Endodermal cell (in vitro differentiated cells): ENCODE measurements at regions not wholly inside any gene's neighbourhood (a gene's known extent, or its start where the extent isn't known, plus 50 kb on each side); places are given as distances from the start of the nearest gene placed in this dataset.

Experiments used
- DNase-seq: peaks from one replicate; pipeline ENCODE4 v3.0.0-alpha.2; 2017
- H3K27ac ChIP-seq: 2 replicates; pipeline ENCODE4 v1.5.1; 2013; ENCODE audit warnings: mild to moderate bottlenecking, low read depth, low read length, moderate library complexity
- H3K27me3 ChIP-seq: 2 replicates; pipeline ENCODE4 v1.6.1; 2013; ENCODE audit warnings: mild to moderate bottlenecking, low read length, moderate library complexity; ENCODE audit not compliant: insufficient read depth, control insufficient read depth, poor library complexity, severe bottlenecking
- H3K36me3 ChIP-seq: 2 replicates; pipeline ENCODE4 v1.7.0; 2013; ENCODE audit warnings: mild to moderate bottlenecking, low read length, moderate library complexity; ENCODE audit not compliant: control insufficient read depth, insufficient read depth
- H3K4me1 ChIP-seq: one replicate; pipeline ENCODE4 v1.7.0; 2013; ENCODE audit warnings: low read length; ENCODE audit not compliant: control insufficient read depth, insufficient read depth
- H3K4me3 ChIP-seq: 2 replicates; pipeline ENCODE4 v1.5.1; 2013; ENCODE audit warnings: mild to moderate bottlenecking, low read length, moderate library complexity
- H3K9ac ChIP-seq: 2 replicates; pipeline ENCODE4 v1.6.1; 2013; ENCODE audit warnings: mild to moderate bottlenecking, low read length, moderate library complexity; ENCODE audit not compliant: poor library complexity, severe bottlenecking; ENCODE audit errors: extremely low read depth
- H3K9me3 ChIP-seq: 2 replicates; pipeline ENCODE4 v1.6.1; 2013; ENCODE audit warnings: mild to moderate bottlenecking, low read length, moderate library complexity; ENCODE audit not compliant: control insufficient read depth
- H3K27ac Mint-ChIP-seq: 2 replicates; pipeline ENCODE4 v1.8.0; 2020; ENCODE audit warnings: mixed read lengths
- H3K27me3 Mint-ChIP-seq: 2 replicates; pipeline ENCODE4 v1.8.0; 2021; ENCODE audit warnings: mild to moderate bottlenecking, mixed read lengths; ENCODE audit not compliant: insufficient read depth
- H3K36me3 Mint-ChIP-seq: 2 replicates; pipeline ENCODE4 v1.8.0; 2020; ENCODE audit warnings: low read depth, mixed read lengths
- H3K4me1 Mint-ChIP-seq: 2 replicates; pipeline ENCODE4 v1.8.0; 2020; ENCODE audit warnings: mixed read lengths
- H3K4me3 Mint-ChIP-seq: 2 replicates; pipeline ENCODE4 v1.8.0; 2020; ENCODE audit warnings: mild to moderate bottlenecking, moderate library complexity, mixed read lengths
- H3K9me3 Mint-ChIP-seq: 2 replicates; pipeline ENCODE4 v1.8.0; 2020; ENCODE audit warnings: mild to moderate bottlenecking, mixed read lengths
- WGBS, 2 experiments: methylation state at CpG; one replicate each; pipeline versions ENCODE4 v1.1.5 to v1.1.7; 2013; ENCODE audit warnings: missing lambda C conversion rate in 2 of 2, mixed read lengths in 1 of 2; ENCODE audit not compliant: insufficient coverage in 1 of 2, insufficient read length in 1 of 2; 5-methylcytosine and 5-hydroxymethylcytosine counted together
- TF ChIP-seq, protein P1 (sequence below): fragments of 200-600 bp; sonication (generic); conservative IDR thresholded peaks from 2 replicates; pipeline ENCODE4 v1.5.0; 2021; ENCODE audit warnings: antibody characterized with exemption, mild to moderate bottlenecking

DNA sequence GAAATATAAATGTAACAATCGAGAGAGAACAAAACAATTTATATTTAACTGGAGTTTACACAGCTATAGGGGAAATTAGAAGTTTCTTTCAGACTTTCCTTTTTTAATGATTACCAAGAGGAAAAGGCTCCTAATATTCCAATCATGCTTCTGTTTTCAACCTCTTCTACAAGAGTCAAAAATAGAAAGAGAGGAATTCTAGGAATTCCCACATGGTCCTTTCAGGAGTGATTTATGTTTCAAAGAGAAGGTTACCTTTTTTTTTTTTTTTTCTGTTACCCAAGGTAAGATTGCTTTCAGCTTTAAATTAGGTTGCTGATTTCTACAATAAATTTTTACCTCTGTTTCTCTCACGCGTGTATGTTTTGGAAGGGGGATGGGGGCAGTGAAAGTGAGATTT, 355.3 kb upstream of the DCBLD2 start:
- H3K9ac ChIP-seq = no peak overlapping the region
- H3K27ac ChIP-seq = no peak overlapping the region
- H3K36me3 ChIP-seq = no peaks in the 10 kb centered on the region
- H3K27me3 Mint-ChIP-seq = no peaks in the 10 kb centered on the region
- H3K4me1 Mint-ChIP-seq = no peaks in the 10 kb centered on the region
- H3K9me3 ChIP-seq = no peaks in the 10 kb centered on the region
- 100% methylated on average over 1 of the region's 3 CpGs; no CpG with 5 or more reads in 1 of the 2 experiments for WGBS, 2 experiments
- H3K4me3 Mint-ChIP-seq = no peak overlapping the region
- no peak for DNase-seq
- no peak overlapping the region for H3K4me3 ChIP-seq
- no peaks in the 10 kb centered on the region for H3K4me1 ChIP-seq
- no peak overlapping the region for H3K27ac Mint-ChIP-seq
- peaks cover 3% of the 10 kb centered on the region for H3K9me3 Mint-ChIP-seq
- H3K36me3 Mint-ChIP-seq = no peaks in the 10 kb centered on the region
- no peaks in the 10 kb centered on the region for H3K27me3 ChIP-seq
- TF ChIP-seq, protein P1, sequence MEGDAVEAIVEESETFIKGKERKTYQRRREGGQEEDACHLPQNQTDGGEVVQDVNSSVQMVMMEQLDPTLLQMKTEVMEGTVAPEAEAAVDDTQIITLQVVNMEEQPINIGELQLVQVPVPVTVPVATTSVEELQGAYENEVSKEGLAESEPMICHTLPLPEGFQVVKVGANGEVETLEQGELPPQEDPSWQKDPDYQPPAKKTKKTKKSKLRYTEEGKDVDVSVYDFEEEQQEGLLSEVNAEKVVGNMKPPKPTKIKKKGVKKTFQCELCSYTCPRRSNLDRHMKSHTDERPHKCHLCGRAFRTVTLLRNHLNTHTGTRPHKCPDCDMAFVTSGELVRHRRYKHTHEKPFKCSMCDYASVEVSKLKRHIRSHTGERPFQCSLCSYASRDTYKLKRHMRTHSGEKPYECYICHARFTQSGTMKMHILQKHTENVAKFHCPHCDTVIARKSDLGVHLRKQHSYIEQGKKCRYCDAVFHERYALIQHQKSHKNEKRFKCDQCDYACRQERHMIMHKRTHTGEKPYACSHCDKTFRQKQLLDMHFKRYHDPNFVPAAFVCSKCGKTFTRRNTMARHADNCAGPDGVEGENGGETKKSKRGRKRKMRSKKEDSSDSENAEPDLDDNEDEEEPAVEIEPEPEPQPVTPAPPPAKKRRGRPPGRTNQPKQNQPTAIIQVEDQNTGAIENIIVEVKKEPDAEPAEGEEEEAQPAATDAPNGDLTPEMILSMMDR = no peak

- no peaks in the 10 kb centered on the region for H3K9me3 ChIP-seq
- no peaks in the 10 kb centered on the region for H3K27me3 Mint-ChIP-seq
- WGBS, 2 experiments = 29 to 82% methylated on average over 1 to 2 of the region's 2 CpGs
- H3K4me3 Mint-ChIP-seq = no peak overlapping the region
- no peak overlapping the region for H3K9ac ChIP-seq
- TF ChIP-seq, protein P1 = no peak
- H3K36me3 ChIP-seq = no peaks in the 10 kb centered on the region
- H3K27ac Mint-ChIP-seq = no peak overlapping the region
- DNase-seq = no peak
- no peaks in the 10 kb centered on the region for H3K36me3 Mint-ChIP-seq
- H3K4me1 ChIP-seq = no peaks in the 10 kb centered on the region
- peaks cover 3% of the 10 kb centered on the region for H3K9me3 Mint-ChIP-seq
- H3K4me1 Mint-ChIP-seq = no peaks in the 10 kb centered on the region
- peak overlapping the region; percentile 2 for H3K27ac ChIP-seq
- no peak overlapping the region for H3K4me3 ChIP-seq
- no peaks in the 10 kb centered on the region for H3K27me3 ChIP-seq
Observed at GRCh38 chr3:99253963-99254355, 352.5 kb upstream of the DCBLD2 start.

DNA sequence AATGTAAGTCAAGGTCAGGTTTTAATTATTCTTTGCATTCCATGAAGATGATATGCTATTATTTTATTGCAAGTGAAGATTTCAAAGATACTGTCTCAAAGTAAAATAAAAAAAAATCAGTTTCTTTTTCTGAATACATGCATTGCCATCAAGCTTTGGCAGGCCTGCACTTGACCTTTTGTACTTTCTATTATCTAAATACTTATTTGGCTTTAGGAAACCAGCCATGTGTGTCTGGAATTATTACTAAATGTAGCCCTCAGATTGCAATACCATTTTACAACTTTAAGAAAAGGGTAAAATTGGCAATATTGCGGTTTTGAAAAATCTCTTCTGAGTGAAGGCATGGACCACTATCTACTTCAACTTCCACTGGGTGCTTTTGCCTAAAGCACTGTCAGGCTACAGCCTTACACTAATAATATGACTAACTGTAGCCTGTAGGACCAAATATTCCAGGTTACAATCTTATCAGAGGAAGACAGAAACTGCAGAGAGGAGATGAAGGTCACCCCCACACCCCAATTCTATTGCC, 349.4 kb upstream of the DCBLD2 start:
- 83 to 91% methylated on average over 1 of the region's 1 CpG for WGBS, 2 experiments
- H3K9ac ChIP-seq = no peak overlapping the region

More for the DNA sequence above, 349.4 kb upstream of the DCBLD2 start:
- Histone ChIP-seq H3K27ac (no peak overlapping the region), H3K4me1 (no peaks in the 10 kb centered on the region), H3K36me3 (no peaks in the 10 kb centered on the region), H3K27me3 (no peaks in the 10 kb centered on the region), H3K4me3 (no peak overlapping the region), H3K9me3 (no peaks in the 10 kb centered on the region)
- no peak for DNase-seq
- no peaks in the 10 kb centered on the region for H3K36me3 Mint-ChIP-seq
- H3K4me1 Mint-ChIP-seq = no peaks in the 10 kb centered on the region
- H3K9me3 Mint-ChIP-seq = no peaks in the 10 kb centered on the region
- H3K27me3 Mint-ChIP-seq = no peaks in the 10 kb centered on the region
- no peak overlapping the region for H3K4me3 Mint-ChIP-seq
- H3K27ac Mint-ChIP-seq = no peak overlapping the region
- TF ChIP-seq, protein P1 = no peak
